ENCODE measurements at regions not wholly inside any gene's neighbourhood (a gene's known extent, or its start where the extent isn't known, plus 50 kb on each side); places are given as distances from the start of the nearest gene placed in this dataset.

GRCh38 chr1:72704841-72705477 lies 422.6 kb upstream of the NEGR1 start:
- 83 to 86% methylated on average over 3 of the region's 3 CpGs for WGBS, 2 donors
- intact Hi-C loops (cut with DNase I): no loop called here
- no peaks in the 10 kb centered on the region for H3K4me1 ChIP-seq

GRCh38 chr1:72697410-72697809 lies 415.1 kb upstream of the NEGR1 start:
- DNase-seq: no peak
- TF ChIP-seq POLR2A (IDR thresholded peaks at IDR 0.05) (no peak), EP300 (IDR thresholded peaks at IDR 0.05) (no peak), POLR2AphosphoS5 (IDR thresholded peaks at IDR 0.05) (no peak), CTCF (IDR thresholded peaks at IDR 0.05) (no peak)
- Histone ChIP-seq H3K36me3 (no peaks in the 10 kb centered on the region), H3K27me3 (no peaks in the 10 kb centered on the region), H3K27ac (no peak overlapping the region), H3K9me3 (peaks cover 0 to 3% (median under 1%) of the 10 kb centered on the region in 4 donors), H3K4me1 (no peaks in the 10 kb centered on the region), H3K4me3 (no peak overlapping the region)
- WGBS, 2 donors: 64 to 75% methylated on average over 2 of the region's 2 CpGs
- intact Hi-C loops (cut with DNase I): no loop called here

More at GRCh38 chr1:72704841-72705477, 422.6 kb upstream of the NEGR1 start:
- no peak overlapping the region for H3K4me3 ChIP-seq
- H3K9me3 ChIP-seq: no peaks in the 10 kb centered on the region
- TF ChIP-seq POLR2AphosphoS5 (IDR thresholded peaks at IDR 0.05) (no peak), EP300 (IDR thresholded peaks at IDR 0.05) (no peak), CTCF (IDR thresholded peaks at IDR 0.05) (no peak)
- no peak overlapping the region for H3K27ac ChIP-seq
- no peaks in the 10 kb centered on the region for H3K27me3 ChIP-seq
- no peak for DNase-seq
- H3K36me3 ChIP-seq: no peaks in the 10 kb centered on the region

GRCh38 chr1:72693899-72694298 lies 411.6 kb upstream of the NEGR1 start:
- H3K27ac ChIP-seq: no peak overlapping the region
- DNase-seq: no peak
- H3K9me3 ChIP-seq: peaks cover 0 to 3% (median under 1%) of the 10 kb centered on the region in 4 donors
- H3K36me3 ChIP-seq: no peaks in the 10 kb centered on the region
- WGBS, 2 donors: 31 to 59% methylated on average over 1 of the region's 1 CpG
- H3K4me1 ChIP-seq: no peaks in the 10 kb centered on the region
- H3K27me3 ChIP-seq: no peaks in the 10 kb centered on the region
- TF ChIP-seq POLR2A (IDR thresholded peaks at IDR 0.05) (no peak), POLR2AphosphoS5 (IDR thresholded peaks at IDR 0.05) (no peak), EP300 (IDR thresholded peaks at IDR 0.05) (no peak)
- intact Hi-C loops (cut with DNase I): no loop called here
- no peak overlapping the region for H3K4me3 ChIP-seq

GRCh38 chr1:72693376-72693775 lies 411.0 kb upstream of the NEGR1 start:
- H3K36me3 ChIP-seq: no peaks in the 10 kb centered on the region

GRCh38 chr1:72690871-72691270 lies 408.5 kb upstream of the NEGR1 start:
- peaks cover 0 to 3% (median under 1%) of the 10 kb centered on the region in 4 donors for H3K9me3 ChIP-seq
- H3K4me1 ChIP-seq: no peaks in the 10 kb centered on the region
- H3K27ac ChIP-seq: no peak overlapping the region
- no peak for DNase-seq
- no peaks in the 10 kb centered on the region for H3K36me3 ChIP-seq
- H3K4me3 ChIP-seq: no peak overlapping the region
- intact Hi-C loops (cut with DNase I): no loop called here
- H3K27me3 ChIP-seq: no peaks in the 10 kb centered on the region
- TF ChIP-seq POLR2AphosphoS5 (IDR thresholded peaks at IDR 0.05) (no peak), CTCF (IDR thresholded peaks at IDR 0.05) (no peak), EP300 (IDR thresholded peaks at IDR 0.05) (no peak), POLR2A (IDR thresholded peaks at IDR 0.05) (no peak)

More at GRCh38 chr1:72693376-72693775, 411.0 kb upstream of the NEGR1 start:
- Histone ChIP-seq H3K4me3 (no peak overlapping the region), H3K27ac (no peak overlapping the region), H3K9me3 (peaks cover 0 to 3% (median under 1%) of the 10 kb centered on the region in 4 donors), H3K27me3 (no peaks in the 10 kb centered on the region), H3K4me1 (no peaks in the 10 kb centered on the region)
- DNase-seq: no peak
- WGBS, 2 donors: 26 to 67% methylated on average over 2 of the region's 2 CpGs
- TF ChIP-seq POLR2A (IDR thresholded peaks at IDR 0.05): no peak
- no peak for TF ChIP-seq EP300 (IDR thresholded peaks at IDR 0.05)
- no peak for TF ChIP-seq POLR2AphosphoS5 (IDR thresholded peaks at IDR 0.05)
- no peak for TF ChIP-seq CTCF (IDR thresholded peaks at IDR 0.05)
- intact Hi-C loops (cut with DNase I): no loop called here

All from sigmoid colon (tissue), 6 donors.